ENCODE measurements at regions not wholly inside any gene's neighbourhood (a gene's known extent, or its start where the extent isn't known, plus 50 kb on each side); places are given as distances from the start of the nearest gene placed in this dataset.

DNA sequence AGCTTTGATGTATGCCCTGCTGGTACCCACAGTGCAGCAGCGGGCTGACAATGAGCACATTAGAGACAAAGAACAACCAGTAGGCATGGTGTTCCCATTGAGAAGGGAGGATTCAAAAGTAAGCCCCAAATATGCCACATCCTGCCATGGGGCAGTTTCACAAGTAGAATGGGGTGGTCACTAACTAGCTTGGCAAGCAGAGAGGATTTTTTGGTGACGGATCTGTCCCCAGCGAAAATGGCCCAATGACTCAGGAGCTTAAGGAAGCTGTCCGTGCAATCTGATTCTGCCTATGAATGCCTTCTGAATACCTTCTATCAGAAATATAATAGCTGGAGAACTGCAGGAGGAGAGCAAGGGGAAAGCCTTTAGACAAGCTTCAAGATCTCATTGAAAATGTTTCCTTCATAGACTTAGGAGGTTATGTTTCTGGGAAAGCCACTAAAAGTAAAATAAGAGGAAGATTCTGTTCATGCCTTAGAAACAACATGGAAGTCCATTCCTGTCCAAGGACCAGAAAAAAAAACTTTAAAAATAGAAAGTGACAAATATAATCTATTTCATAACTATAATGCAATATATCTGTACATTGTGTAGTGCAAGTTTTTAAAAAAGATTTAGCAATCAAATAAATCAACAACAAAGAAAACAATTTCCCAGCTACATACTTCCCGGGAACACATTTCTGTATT is 117.5 kb upstream of the SLC14A2 start:
- no peak for ATAC-seq
- no peak overlapping the region for H3K27ac ChIP-seq (ENCODE audit: low read length)
- no peak overlapping the region for H3K9ac ChIP-seq (ENCODE audit: low read length)
- H4K20me1 ChIP-seq (ENCODE audit: low read length): no peaks in the 10 kb centered on the region
- H3K4me1 ChIP-seq (ENCODE audit: insufficient read depth, low read length): no peaks in the 10 kb centered on the region
- TF ChIP-seq EZH2 (IDR thresholded peaks at IDR 0.05; ENCODE audit: low read length, unreplicated experiment): no peak
- no peak for TF ChIP-seq EZH2phosphoT487 (IDR thresholded peaks at IDR 0.05; ENCODE audit: borderline replicate concordance, low read length)
- TF ChIP-seq, protein P1, sequence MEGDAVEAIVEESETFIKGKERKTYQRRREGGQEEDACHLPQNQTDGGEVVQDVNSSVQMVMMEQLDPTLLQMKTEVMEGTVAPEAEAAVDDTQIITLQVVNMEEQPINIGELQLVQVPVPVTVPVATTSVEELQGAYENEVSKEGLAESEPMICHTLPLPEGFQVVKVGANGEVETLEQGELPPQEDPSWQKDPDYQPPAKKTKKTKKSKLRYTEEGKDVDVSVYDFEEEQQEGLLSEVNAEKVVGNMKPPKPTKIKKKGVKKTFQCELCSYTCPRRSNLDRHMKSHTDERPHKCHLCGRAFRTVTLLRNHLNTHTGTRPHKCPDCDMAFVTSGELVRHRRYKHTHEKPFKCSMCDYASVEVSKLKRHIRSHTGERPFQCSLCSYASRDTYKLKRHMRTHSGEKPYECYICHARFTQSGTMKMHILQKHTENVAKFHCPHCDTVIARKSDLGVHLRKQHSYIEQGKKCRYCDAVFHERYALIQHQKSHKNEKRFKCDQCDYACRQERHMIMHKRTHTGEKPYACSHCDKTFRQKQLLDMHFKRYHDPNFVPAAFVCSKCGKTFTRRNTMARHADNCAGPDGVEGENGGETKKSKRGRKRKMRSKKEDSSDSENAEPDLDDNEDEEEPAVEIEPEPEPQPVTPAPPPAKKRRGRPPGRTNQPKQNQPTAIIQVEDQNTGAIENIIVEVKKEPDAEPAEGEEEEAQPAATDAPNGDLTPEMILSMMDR (conservative IDR thresholded peaks at IDR 0.05; ENCODE audit: low read depth, low read length): no peak
- H3K79me2 ChIP-seq (ENCODE audit: low read length): no peaks in the 10 kb centered on the region
- H3F3A ChIP-seq (ENCODE audit: low read length, unreplicated experiment): no peaks in the 10 kb centered on the region
- no peaks in the 10 kb centered on the region for H3K27me3 ChIP-seq (ENCODE audit: low read length)
- H3K4me3 ChIP-seq (ENCODE audit: low read length): no peak overlapping the region
- DNase-seq: no peak
- no peaks in the 10 kb centered on the region for H3K9me3 ChIP-seq (ENCODE audit: low read length)
- no peak overlapping the region for H2AFZ ChIP-seq (ENCODE audit: low read length)
- intact Hi-C loops (cut with micrococcal nuclease): no loop called here
- no peaks in the 10 kb centered on the region for H3K9me2 ChIP-seq (replicated peaks; ENCODE audit: low read length)
- no peak overlapping the region for H3K4me2 ChIP-seq (ENCODE audit: low read length)
- BruUV-seq (replicated peaks): no TSS peak
- ChIA-PET POLR2A (ENCODE audit: unreplicated experiment) (no interaction called here), CTCF (no interaction called here)
- H3K36me3 ChIP-seq (ENCODE audit: low read depth, low read length): no peaks in the 10 kb centered on the region

DNA sequence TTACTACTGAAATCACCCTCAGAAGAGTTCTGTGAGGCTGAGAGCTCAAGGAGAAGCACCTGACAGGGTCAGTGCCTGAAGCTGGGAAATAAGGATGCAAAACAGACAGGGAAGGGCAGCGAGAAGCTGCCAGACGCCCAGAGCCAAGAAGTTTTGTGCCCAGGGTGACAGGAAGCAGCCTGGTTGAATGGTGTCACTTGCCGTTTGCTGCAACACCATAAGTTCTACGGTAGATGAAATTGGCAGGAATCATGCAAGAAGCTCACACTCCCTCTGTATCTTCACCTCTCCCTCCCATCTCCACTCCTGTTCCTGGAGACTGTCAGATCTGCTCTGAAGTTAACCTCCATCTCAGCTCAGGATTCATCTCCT is 117.0 kb upstream of the SLC14A2 start:
- Histone ChIP-seq H3F3A (ENCODE audit: low read length, unreplicated experiment) (no peaks in the 10 kb centered on the region), H3K4me2 (ENCODE audit: low read length) (no peak overlapping the region), H3K9me2 (replicated peaks; ENCODE audit: low read length) (no peaks in the 10 kb centered on the region), H3K27me3 (ENCODE audit: low read length) (no peaks in the 10 kb centered on the region), H3K9ac (ENCODE audit: low read length) (no peak overlapping the region), H3K4me1 (ENCODE audit: insufficient read depth, low read length) (no peaks in the 10 kb centered on the region), H2AFZ (ENCODE audit: low read length) (no peak overlapping the region), H3K79me2 (ENCODE audit: low read length) (no peaks in the 10 kb centered on the region), H3K9me3 (ENCODE audit: low read length) (no peaks in the 10 kb centered on the region), H3K27ac (ENCODE audit: low read length) (no peak overlapping the region), H4K20me1 (ENCODE audit: low read length) (no peaks in the 10 kb centered on the region), H3K36me3 (ENCODE audit: low read depth, low read length) (no peaks in the 10 kb centered on the region), H3K4me3 (ENCODE audit: low read length) (no peak overlapping the region)
- ChIA-PET CTCF (no interaction called here), POLR2A (ENCODE audit: unreplicated experiment) (no interaction called here)
- TF ChIP-seq EZH2 (IDR thresholded peaks at IDR 0.05; ENCODE audit: low read length, unreplicated experiment) (no peak), EZH2phosphoT487 (IDR thresholded peaks at IDR 0.05; ENCODE audit: borderline replicate concordance, low read length) (no peak)
- TF ChIP-seq, protein P1 (conservative IDR thresholded peaks at IDR 0.05; ENCODE audit: low read depth, low read length): no peak
- DNase-seq: no peak
- ATAC-seq: no peak
- intact Hi-C loops (cut with micrococcal nuclease): no loop called here
- BruUV-seq (replicated peaks): no TSS peak

DNA sequence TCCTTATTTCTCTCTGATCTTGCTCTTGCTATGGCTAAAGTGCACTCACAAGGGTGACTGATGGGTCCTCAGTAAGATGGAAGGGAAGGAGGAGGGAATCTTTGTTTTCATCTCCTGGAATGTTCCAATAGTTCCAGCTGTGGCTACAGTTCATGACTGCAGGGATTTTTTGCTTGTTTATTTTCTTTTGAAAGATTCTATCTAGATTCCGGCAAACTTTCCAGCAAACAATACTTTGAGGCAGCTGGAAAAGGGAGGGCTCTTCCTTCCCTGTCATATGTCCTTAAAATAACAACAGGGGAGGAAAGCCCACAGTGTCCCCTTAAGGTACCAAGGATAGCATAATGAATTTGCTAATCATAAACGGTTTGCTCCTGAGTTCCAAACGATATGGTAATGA is 111.3 kb upstream of the SLC14A2 start:
- Histone ChIP-seq H3K4me3 (ENCODE audit: low read length) (no peak overlapping the region), H3K9me3 (ENCODE audit: low read length) (no peaks in the 10 kb centered on the region), H3K9ac (ENCODE audit: low read length) (no peak overlapping the region), H3K36me3 (ENCODE audit: low read depth, low read length) (no peaks in the 10 kb centered on the region), H3K4me1 (ENCODE audit: insufficient read depth, low read length) (no peaks in the 10 kb centered on the region), H2AFZ (ENCODE audit: low read length) (no peak overlapping the region), H3K79me2 (ENCODE audit: low read length) (no peaks in the 10 kb centered on the region), H3K4me2 (ENCODE audit: low read length) (no peak overlapping the region), H4K20me1 (ENCODE audit: low read length) (no peaks in the 10 kb centered on the region), H3K9me2 (replicated peaks; ENCODE audit: low read length) (no peaks in the 10 kb centered on the region), H3K27me3 (ENCODE audit: low read length) (no peaks in the 10 kb centered on the region), H3K27ac (ENCODE audit: low read length) (no peak overlapping the region), H3F3A (ENCODE audit: low read length, unreplicated experiment) (no peaks in the 10 kb centered on the region)
- no peak for DNase-seq
- ChIA-PET POLR2A (ENCODE audit: unreplicated experiment) (no interaction called here), CTCF (no interaction called here)
- no peak for ATAC-seq
- intact Hi-C loops (cut with micrococcal nuclease): no loop called here
- BruUV-seq (replicated peaks): no TSS peak
- no peak for TF ChIP-seq EZH2phosphoT487 (IDR thresholded peaks at IDR 0.05; ENCODE audit: borderline replicate concordance, low read length)
- no peak for TF ChIP-seq EZH2 (IDR thresholded peaks at IDR 0.05; ENCODE audit: low read length, unreplicated experiment)
- TF ChIP-seq, protein P1 (conservative IDR thresholded peaks at IDR 0.05; ENCODE audit: low read depth, low read length): no peak

Data from PC-3 (cell line).